ENCODE measurements at regions not wholly inside any gene's neighbourhood (a gene's known extent, or its start where the extent isn't known, plus 50 kb on each side); places are given as distances from the start of the nearest gene placed in this dataset.

GRCh38 chr14:84129941-84130340, 1400.0 kb upstream of the FLRT2 start:
- Histone ChIP-seq H3K27ac (no peak overlapping the region), H3K9me3 (no peaks in the 10 kb centered on the region), H3K36me3 (no peaks in the 10 kb centered on the region), H3K27me3 (no peaks in the 10 kb centered on the region), H3K4me3 (no peak overlapping the region), H3K4me1 (no peaks in the 10 kb centered on the region)
- TF ChIP-seq EP300 (IDR thresholded peaks at IDR 0.05), result no peak
- TF ChIP-seq POLR2AphosphoS5 (IDR thresholded peaks at IDR 0.05), result no peak
- no peak for TF ChIP-seq POLR2A (IDR thresholded peaks at IDR 0.05)
- TF ChIP-seq CTCF (IDR thresholded peaks at IDR 0.05), result no peak
- no peak for DNase-seq
- WGBS, 2 donors, result 79 to 89% methylated on average over 1 of the region's 1 CpG
- no peak for ATAC-seq (ENCODE audit: low FRiP score in 2 of 2)

GRCh38 chr14:84131924-84132323, 1398.0 kb upstream of the FLRT2 start:
- no peaks in the 10 kb centered on the region for H3K36me3 ChIP-seq
- TF ChIP-seq POLR2A (IDR thresholded peaks at IDR 0.05) (no peak), POLR2AphosphoS5 (IDR thresholded peaks at IDR 0.05) (no peak), CTCF (IDR thresholded peaks at IDR 0.05) (no peak), EP300 (IDR thresholded peaks at IDR 0.05) (no peak)
- no peaks in the 10 kb centered on the region for H3K9me3 ChIP-seq
- no peak for ATAC-seq (ENCODE audit: low FRiP score in 2 of 2)
- H3K4me1 ChIP-seq, result no peaks in the 10 kb centered on the region
- no peak overlapping the region for H3K27ac ChIP-seq
- H3K27me3 ChIP-seq, result no peaks in the 10 kb centered on the region
- DNase-seq, result no peak
- no peak overlapping the region for H3K4me3 ChIP-seq

GRCh38 chr14:84144166-84144565, 1385.8 kb upstream of the FLRT2 start:
- no peak for DNase-seq
- no peaks in the 10 kb centered on the region for H3K27me3 ChIP-seq
- ATAC-seq (ENCODE audit: low FRiP score in 2 of 2), result no peak
- TF ChIP-seq POLR2AphosphoS5 (IDR thresholded peaks at IDR 0.05) (no peak), EP300 (IDR thresholded peaks at IDR 0.05) (no peak), POLR2A (IDR thresholded peaks at IDR 0.05) (no peak), CTCF (IDR thresholded peaks at IDR 0.05) (no peak)
- H3K4me1 ChIP-seq, result no peaks in the 10 kb centered on the region
- no peaks in the 10 kb centered on the region for H3K36me3 ChIP-seq
- H3K9me3 ChIP-seq, result no peaks in the 10 kb centered on the region
- H3K27ac ChIP-seq, result no peak overlapping the region
- no peak overlapping the region for H3K4me3 ChIP-seq
- WGBS, 2 donors, result 90 to 96% methylated on average over 2 of the region's 2 CpGs

GRCh38 chr14:84152452-84152851, 1377.5 kb upstream of the FLRT2 start:
- Histone ChIP-seq H3K9me3 (no peaks in the 10 kb centered on the region), H3K27ac (no peak overlapping the region), H3K36me3 (no peaks in the 10 kb centered on the region), H3K27me3 (no peaks in the 10 kb centered on the region), H3K4me3 (no peak overlapping the region), H3K4me1 (no peaks in the 10 kb centered on the region)
- ATAC-seq (ENCODE audit: low FRiP score in 2 of 2), result no peak
- WGBS, 2 donors, result 86% methylated on average over 8 to 14 of the region's 14 CpGs
- peak in 1 of 2 donors; percentile 54 for DNase-seq
- no peak for TF ChIP-seq CTCF (IDR thresholded peaks at IDR 0.05)
- no peak for TF ChIP-seq POLR2AphosphoS5 (IDR thresholded peaks at IDR 0.05)
- TF ChIP-seq POLR2A (IDR thresholded peaks at IDR 0.05), result no peak
- TF ChIP-seq EP300 (IDR thresholded peaks at IDR 0.05), result no peak

- H3K4me1 ChIP-seq, result no peaks in the 10 kb centered on the region
- no peaks in the 10 kb centered on the region for H3K9me3 ChIP-seq
- no peak overlapping the region for H3K4me3 ChIP-seq
- H3K36me3 ChIP-seq, result no peaks in the 10 kb centered on the region
- WGBS, 2 donors, result 21 to 22% methylated on average over 2 of the region's 2 CpGs
- H3K27me3 ChIP-seq, result no peaks in the 10 kb centered on the region
- no peak overlapping the region for H3K27ac ChIP-seq
- ATAC-seq (ENCODE audit: low FRiP score in 2 of 2) (no peak), DNase-seq (no peak)
- TF ChIP-seq POLR2A (IDR thresholded peaks at IDR 0.05) (no peak), POLR2AphosphoS5 (IDR thresholded peaks at IDR 0.05) (no peak), CTCF (IDR thresholded peaks at IDR 0.05) (no peak), EP300 (IDR thresholded peaks at IDR 0.05) (no peak)
Observed at GRCh38 chr14:84162633-84163032, 1367.3 kb upstream of the FLRT2 start.

All from upper lobe of left lung (tissue), 6 donors.